HG03025 (cell line): ENCODE measurements at regions not wholly inside any gene's neighbourhood (a gene's known extent, or its start where the extent isn't known, plus 50 kb on each side); places are given as distances from the start of the nearest gene placed in this dataset.

Experiments used
- ATAC-seq: cut with Tn5 transposase; IDR thresholded peaks from one replicate; pipeline ENCODE4 v1.9.1; 2021; ENCODE audit warnings: mild to moderate bottlenecking, moderate library complexity; ENCODE audit not compliant: unreplicated experiment, low FRiP score

- ATAC-seq: no peak
Observed at GRCh38 chr10:58932126-58932525, 244.3 kb upstream of the PHYHIPL start.

- ATAC-seq: no peak
Observed at GRCh38 chr10:58932577-58933314, 243.7 kb upstream of the PHYHIPL start.

GRCh38 chr10:58936364-58936763 is 240.1 kb upstream of the PHYHIPL start:
- ATAC-seq: no peak

GRCh38 chr10:58937423-58937822 is 239.0 kb upstream of the PHYHIPL start:
- no peak for ATAC-seq

- ATAC-seq: no peak
Observed at GRCh38 chr10:58942724-58943123, 233.7 kb upstream of the PHYHIPL start.

GRCh38 chr10:58943256-58943890 is 233.1 kb upstream of the PHYHIPL start:
- no peak for ATAC-seq

GRCh38 chr10:58943960-58944359 is 232.5 kb upstream of the PHYHIPL start:
- no peak for ATAC-seq

- ATAC-seq: no peak
Observed at GRCh38 chr10:58948303-58948702, 228.1 kb upstream of the PHYHIPL start.

GRCh38 chr10:58950618-58951017 is 225.8 kb upstream of the PHYHIPL start:
- ATAC-seq: no peak

GRCh38 chr10:58951087-58951486 is 225.4 kb upstream of the PHYHIPL start:
- no peak for ATAC-seq

GRCh38 chr10:58951746-58952145 is 224.7 kb upstream of the PHYHIPL start:
- ATAC-seq: no peak

- ATAC-seq: no peak
Observed at GRCh38 chr10:58952162-58952601, 224.3 kb upstream of the PHYHIPL start.

GRCh38 chr10:58952747-58953466 is 223.5 kb upstream of the PHYHIPL start:
- ATAC-seq: peak; percentile 73

GRCh38 chr10:58954178-58954577 is 222.3 kb upstream of the PHYHIPL start:
- ATAC-seq: no peak

GRCh38 chr10:58955615-58956014 is 220.8 kb upstream of the PHYHIPL start:
- no peak for ATAC-seq

- ATAC-seq: no peak
Observed at GRCh38 chr10:58956926-58957325, 219.5 kb upstream of the PHYHIPL start.

- no peak for ATAC-seq
Observed at GRCh38 chr10:58957517-58957916, 218.9 kb upstream of the PHYHIPL start.

GRCh38 chr10:58963101-58963534 is 213.3 kb upstream of the PHYHIPL start:
- no peak for ATAC-seq

- no peak for ATAC-seq
Observed at GRCh38 chr10:58963723-58964124, 212.7 kb upstream of the PHYHIPL start.

GRCh38 chr10:58965855-58966254 is 210.6 kb upstream of the PHYHIPL start:
- ATAC-seq: no peak
